ENCODE measurements at regions not wholly inside any gene's neighbourhood (a gene's known extent, or its start where the extent isn't known, plus 50 kb on each side); places are given as distances from the start of the nearest gene placed in this dataset.
"Not testable (repeated sequence)": the region's sequence is repeated elsewhere in the genome, so short reads cannot be mapped to it uniquely, and the experiment has no call there.

- no peak for DNase-seq (ENCODE audit: low read depth)
- H3K4me3 ChIP-seq (ENCODE audit: low read depth, low read length) = no peak overlapping the region
- TF ChIP-seq CTCF (conservative IDR thresholded peaks at IDR 0.05; ENCODE audit: low read depth, low read length) = no peak
These were observed 73.2 kb upstream of the MEDAG start for GRCh38 chr13:30832845-30833332.

- no peak for TF ChIP-seq CTCF (conservative IDR thresholded peaks at IDR 0.05; ENCODE audit: low read depth, low read length)
- H3K4me3 ChIP-seq (ENCODE audit: low read depth, low read length) = no peak overlapping the region
- DNase-seq (ENCODE audit: low read depth) = no peak
These were observed 70.6 kb upstream of the MEDAG start for GRCh38 chr13:30835442-30835841.

- DNase-seq (ENCODE audit: low read depth) = no peak
- TF ChIP-seq CTCF (conservative IDR thresholded peaks at IDR 0.05; ENCODE audit: low read depth, low read length) = no peak
These were observed 68.6 kb upstream of the MEDAG start for GRCh38 chr13:30837227-30838159.

GRCh38 chr13:30839636-30840035 is 66.4 kb upstream of the MEDAG start:
- DNase-seq (ENCODE audit: low read depth); H3K4me3 ChIP-seq (ENCODE audit: low read depth, low read length): not testable (repeated sequence)

More at GRCh38 chr13:30837227-30838159, 68.6 kb upstream of the MEDAG start:
- no peak overlapping the region for H3K4me3 ChIP-seq (ENCODE audit: low read depth, low read length)

GRCh38 chr13:30840515-30840914 is 65.6 kb upstream of the MEDAG start:
- H3K4me3 ChIP-seq (ENCODE audit: low read depth, low read length) = no peak overlapping the region
- no peak for DNase-seq (ENCODE audit: low read depth)
- TF ChIP-seq CTCF (conservative IDR thresholded peaks at IDR 0.05; ENCODE audit: low read depth, low read length) = no peak

GRCh38 chr13:30841154-30841553 is 64.9 kb upstream of the MEDAG start:
- no peak for DNase-seq (ENCODE audit: low read depth)
- no peak for TF ChIP-seq CTCF (conservative IDR thresholded peaks at IDR 0.05; ENCODE audit: low read depth, low read length)
- H3K4me3 ChIP-seq (ENCODE audit: low read depth, low read length) = no peak overlapping the region

GRCh38 chr13:30843548-30843947 is 62.5 kb upstream of the MEDAG start:
- TF ChIP-seq CTCF (conservative IDR thresholded peaks at IDR 0.05; ENCODE audit: low read depth, low read length) = no peak
- no peak overlapping the region for H3K4me3 ChIP-seq (ENCODE audit: low read depth, low read length)
- DNase-seq (ENCODE audit: low read depth) = no peak
